HEK293 (cell line): ENCODE measurements at regions not wholly inside any gene's neighbourhood (a gene's known extent, or its start where the extent isn't known, plus 50 kb on each side); places are given as distances from the start of the nearest gene placed in this dataset.
"Not testable (repeated sequence)": the region's sequence is repeated elsewhere in the genome, so short reads cannot be mapped to it uniquely, and the experiment has no call there.

Experiments
- CTCF ChIA-PET: fragments of 350-600 bp; formaldehyde crosslinking; extraction: SDS; loops from one replicate; lab custom pipeline; 2021; ENCODE audit warnings: antibody characterized with exemption; lab: Yijun Ruan, JAX
- POLR2A ChIA-PET: fragments of 300-600 bp; formaldehyde crosslinking; extraction: SDS; loops from one replicate; lab custom pipeline; 2020; ENCODE audit warnings: antibody characterized with exemption, inconsistent platforms; lab: Yijun Ruan, JAX
- H3K27ac ChIP-seq: fragments of 200-500 bp; sonication (Bioruptor generic); 2 replicates; pipeline ENCODE4 v1.5.1; 2014; ENCODE audit warnings: low read depth, low read length, control low read depth, inconsistent platforms; ENCODE audit errors: extremely low read depth
- H3K36me3 ChIP-seq, 2 experiments: fragments of 200-500 bp in 1 of 2; sonication (Bioruptor generic) in 1 of 2; 1 replicate in 1 of 2; 2 replicates in 1 of 2; pipeline ENCODE4 v1.5.1; 2014 to 2017; ENCODE audit warnings: inconsistent platforms in 2 of 2, low read length in 2 of 2; ENCODE audit not compliant: control insufficient read depth in 2 of 2, insufficient read depth in 1 of 2
- H3K4me1 ChIP-seq: fragments of 200-500 bp; sonication (Bioruptor generic); 2 replicates; pipeline ENCODE4 v1.5.1; 2014; ENCODE audit warnings: mild to moderate bottlenecking, low read length, inconsistent platforms; ENCODE audit not compliant: control insufficient read depth, insufficient read depth
- H3K4me3 ChIP-seq: 2 replicates; pipeline ENCODE4 v1.5.1; 2011; ENCODE audit warnings: low read depth, mild to moderate bottlenecking, control low read depth, low read length, moderate library complexity
- H3K9me3 ChIP-seq: fragments of 200-500 bp; sonication (Bioruptor generic); 2 replicates; pipeline ENCODE4 v1.5.1; 2014; ENCODE audit warnings: low read depth, low read length, inconsistent platforms; ENCODE audit not compliant: control insufficient read depth, insufficient read depth
- OSR2 ChIP-seq: fragments of 450-650 bp; formaldehyde crosslinking; IDR thresholded peaks from 2 replicates; pipeline ENCODE4 v1.5.1; 2016; ENCODE audit warnings: missing biosample characterization, missing genetic modification characterization
- PRDM2 ChIP-seq: fragments of 450-650 bp; formaldehyde crosslinking; IDR thresholded peaks from 2 replicates; pipeline ENCODE4 v1.5.1; 2016; ENCODE audit warnings: missing biosample characterization, missing genetic modification characterization, borderline replicate concordance
- ZFP37 ChIP-seq: fragments of 450-650 bp; formaldehyde crosslinking; IDR thresholded peaks from 2 replicates; pipeline ENCODE4 v1.5.1; 2016; ENCODE audit warnings: missing biosample characterization, missing genetic modification characterization
- ZNF133 ChIP-seq: fragments of 450-650 bp; formaldehyde crosslinking; IDR thresholded peaks from 2 replicates; pipeline ENCODE4 v1.5.1; 2016; ENCODE audit warnings: missing biosample characterization, missing genetic modification characterization
- ZNF16 ChIP-seq: fragments of 450-650 bp; formaldehyde crosslinking; IDR thresholded peaks from 2 replicates; pipeline ENCODE4 v1.5.1; 2016; ENCODE audit warnings: low read depth, missing biosample characterization, missing genetic modification characterization
- ZNF175 ChIP-seq: fragments of 450-650 bp; formaldehyde crosslinking; IDR thresholded peaks from 2 replicates; pipeline ENCODE4 v1.5.1; 2016; ENCODE audit warnings: missing biosample characterization, missing genetic modification characterization
- ZNF19 ChIP-seq: fragments of 450-650 bp; formaldehyde crosslinking; IDR thresholded peaks from 2 replicates; pipeline ENCODE4; 2016; ENCODE audit warnings: missing biosample characterization, missing genetic modification characterization, low read depth
- ZNF221 ChIP-seq: fragments of 450-650 bp; formaldehyde crosslinking; IDR thresholded peaks from 2 replicates; pipeline ENCODE4 v1.5.1; 2017; ENCODE audit warnings: missing biosample characterization, missing genetic modification characterization, borderline replicate concordance
- ZNF324 ChIP-seq: fragments of 450-650 bp; formaldehyde crosslinking; IDR thresholded peaks from 2 replicates; pipeline ENCODE4 v1.5.1; 2016; ENCODE audit warnings: missing biosample characterization, missing genetic modification characterization
- ZNF391 ChIP-seq: fragments of 450-650 bp; formaldehyde crosslinking; IDR thresholded peaks from 2 replicates; pipeline ENCODE4 v1.5.1; 2016; ENCODE audit warnings: low read depth, missing biosample characterization, missing genetic modification characterization, borderline replicate concordance
- ZNF529 ChIP-seq: fragments of 450-650 bp; formaldehyde crosslinking; IDR thresholded peaks from 2 replicates; pipeline ENCODE4 v1.5.1; 2017; ENCODE audit warnings: missing genetic modification characterization, missing biosample characterization; ENCODE audit not compliant: insufficient replicate concordance
- ZNF704 ChIP-seq: fragments of 450-650 bp; formaldehyde crosslinking; IDR thresholded peaks from 2 replicates; pipeline ENCODE4 v1.5.1; 2016; ENCODE audit warnings: missing biosample characterization, missing genetic modification characterization
- ZSCAN23 ChIP-seq: fragments of 450-650 bp; formaldehyde crosslinking; IDR thresholded peaks from 2 replicates; pipeline ENCODE4 v1.5.1; 2016; ENCODE audit warnings: missing biosample characterization, missing genetic modification characterization
- ZXDB ChIP-seq: fragments of 450-650 bp; formaldehyde crosslinking; IDR thresholded peaks from 2 replicates; pipeline ENCODE4 v1.5.1; 2016; ENCODE audit warnings: missing biosample characterization, missing genetic modification characterization

DNA sequence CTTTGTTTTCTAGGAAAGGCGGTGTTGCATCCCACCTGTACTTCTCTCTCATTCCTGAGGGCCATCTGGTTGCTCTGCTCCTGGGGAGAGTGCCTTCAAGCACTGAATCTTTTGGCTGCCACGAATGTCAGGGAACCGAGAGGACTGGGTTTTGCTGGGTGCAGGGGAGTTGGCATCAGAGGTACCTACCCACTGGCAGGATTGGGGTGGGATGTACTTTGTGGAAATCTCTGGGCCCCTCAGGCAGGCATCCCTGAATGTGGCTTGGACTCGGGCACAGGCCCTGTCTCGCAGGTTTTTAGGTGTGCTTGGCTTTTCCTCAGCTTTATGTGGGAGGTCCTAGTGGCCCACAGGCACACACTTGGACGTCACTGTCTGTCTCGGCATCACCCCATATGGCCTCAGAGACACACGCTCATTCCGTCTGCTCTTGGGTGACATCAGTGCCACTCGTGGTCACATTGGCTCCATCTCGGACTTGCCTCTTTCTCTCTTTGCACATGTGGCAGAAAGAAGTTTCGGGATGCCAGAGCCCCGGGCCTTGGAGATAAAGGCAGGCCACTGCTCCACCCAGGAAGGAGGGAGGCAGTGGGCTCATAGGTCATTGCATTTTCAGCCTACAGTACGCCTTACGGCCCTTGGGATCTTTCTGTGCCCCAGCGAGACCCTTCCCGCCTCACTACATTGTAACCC is 325.6 kb downstream of the ZNF716 start:
- Histone ChIP-seq H3K4me1 (no peaks in the 10 kb centered on the region), H3K27ac (no peak overlapping the region), H3K4me3 (no peak overlapping the region), H3K9me3 (no peaks in the 10 kb centered on the region), H3K36me3 (no peaks in the 10 kb centered on the region)
- ChIA-PET CTCF (no interaction called here), POLR2A (no interaction called here)
- no peak for TF ChIP-seq ZNF529 (tag by site-specific recombination)
- TF ChIP-seq ZNF16 (tag by site-specific recombination): no peak
- TF ChIP-seq ZNF175 (tag by site-specific recombination): no peak
- no peak for TF ChIP-seq PRDM2 (tag by site-specific recombination)
- TF ChIP-seq ZXDB (tag by site-specific recombination): no peak

GRCh38 chr7:57776136-57776856 is 326.3 kb downstream of the ZNF716 start:
- H3K4me1 ChIP-seq, H3K27ac ChIP-seq, POLR2A ChIA-PET, CTCF ChIA-PET, H3K4me3 ChIP-seq, H3K9me3 ChIP-seq, H3K36me3 ChIP-seq: not testable (repeated sequence)

DNA sequence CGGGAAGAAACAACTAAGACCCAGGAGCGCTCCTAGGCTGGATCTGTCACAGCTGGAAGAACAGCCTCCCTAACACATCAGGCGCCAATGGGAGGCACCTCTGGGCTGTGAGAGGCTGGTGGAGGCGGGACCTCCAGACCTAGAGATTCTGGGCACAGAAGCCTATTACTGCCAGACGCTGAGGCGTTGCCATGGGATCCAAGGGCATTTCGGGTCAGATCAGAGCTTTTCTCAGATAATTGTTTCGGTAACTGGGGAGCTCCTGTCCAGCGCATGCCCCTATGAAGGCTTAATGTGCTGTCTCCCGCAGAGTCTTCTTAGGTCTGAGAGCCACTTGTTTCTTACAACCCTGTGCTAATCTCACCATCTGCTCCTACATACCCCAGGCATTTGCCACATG is 339.2 kb downstream of the ZNF716 start:
- CTCF ChIA-PET: no interaction called here
- Histone ChIP-seq H3K36me3 (no peaks in the 10 kb centered on the region), H3K27ac (no peak overlapping the region), H3K4me3 (no peak overlapping the region), H3K9me3 (no peaks in the 10 kb centered on the region), H3K4me1 (no peaks in the 10 kb centered on the region)
- POLR2A ChIA-PET: no interaction called here
- TF ChIP-seq ZNF391 (tag by site-specific recombination) (no peak), ZNF221 (tag by site-specific recombination) (no peak)

GRCh38 chr7:57819491-57819981 is 369.6 kb downstream of the ZNF716 start:
- POLR2A ChIA-PET: no interaction called here
- Histone ChIP-seq H3K9me3 (no peaks in the 10 kb centered on the region), H3K4me3 (no peak overlapping the region), H3K4me1 (no peaks in the 10 kb centered on the region), H3K36me3 (no peaks in the 10 kb centered on the region), H3K27ac (no peak overlapping the region)
- CTCF ChIA-PET: no interaction called here
- TF ChIP-seq ZNF19 (no peak), OSR2 (tag by site-specific recombination) (no peak), ZSCAN23 (tag by site-specific recombination) (no peak), ZNF16 (tag by site-specific recombination) (no peak), ZNF704 (tag by site-specific recombination) (no peak), ZNF221 (tag by site-specific recombination) (no peak), ZNF324 (tag by site-specific recombination) (no peak), ZNF133 (tag by site-specific recombination) (no peak), ZFP37 (tag by site-specific recombination) (no peak), ZNF175 (tag by site-specific recombination) (no peak)
